ENCODE measurements at regions not wholly inside any gene's neighbourhood (a gene's known extent, or its start where the extent isn't known, plus 50 kb on each side); places are given as distances from the start of the nearest gene placed in this dataset.

GRCh38 chr17:45680360-45680759 is 103.8 kb upstream of the CRHR1 start:
- H3K27ac ChIP-seq = no peak overlapping the region
- no peak overlapping the region for H3K4me3 ChIP-seq
- no peaks in the 10 kb centered on the region for H3K36me3 ChIP-seq
- TF ChIP-seq CTCF (IDR thresholded peaks at IDR 0.05) = no peak
- TF ChIP-seq POLR2A (IDR thresholded peaks at IDR 0.05) = no peak
- no peak for TF ChIP-seq POLR2AphosphoS5 (IDR thresholded peaks at IDR 0.05; ENCODE audit: insufficient read depth in 1 of 2, low read depth in 1 of 2)
- intact Hi-C loops (cut with DNase I) = no loop called here
- DNase-seq (ENCODE audit: extremely low spot score in 2 of 2) = no peak
- peaks cover 6% of the 10 kb centered on the region for H3K9me3 ChIP-seq
- no peaks in the 10 kb centered on the region for H3K4me1 ChIP-seq
- no peaks in the 10 kb centered on the region for H3K27me3 ChIP-seq

GRCh38 chr17:45681706-45682105 is 102.4 kb upstream of the CRHR1 start:
- Histone ChIP-seq H3K36me3 (no peaks in the 10 kb centered on the region), H3K4me1 (no peaks in the 10 kb centered on the region), H3K9me3 (peaks cover 6% of the 10 kb centered on the region), H3K27me3 (no peaks in the 10 kb centered on the region), H3K27ac (no peak overlapping the region), H3K4me3 (no peak overlapping the region)
- intact Hi-C loops (cut with DNase I) = no loop called here
- no peak for TF ChIP-seq POLR2AphosphoS5 (IDR thresholded peaks at IDR 0.05; ENCODE audit: insufficient read depth in 1 of 2, low read depth in 1 of 2)
- TF ChIP-seq CTCF (IDR thresholded peaks at IDR 0.05) = no peak
- no peak for TF ChIP-seq POLR2A (IDR thresholded peaks at IDR 0.05)
- no peak for DNase-seq (ENCODE audit: extremely low spot score in 2 of 2)

GRCh38 chr17:45686250-45686649 is 97.9 kb upstream of the CRHR1 start:
- intact Hi-C loops (cut with DNase I) = no loop called here

GRCh38 chr17:45687594-45687993 is 96.5 kb upstream of the CRHR1 start:
- H3K4me1 ChIP-seq = no peaks in the 10 kb centered on the region
- H3K4me3 ChIP-seq = no peak overlapping the region
- intact Hi-C loops (cut with DNase I) = no loop called here
- H3K27me3 ChIP-seq = no peaks in the 10 kb centered on the region
- no peak for DNase-seq (ENCODE audit: extremely low spot score in 2 of 2)
- H3K36me3 ChIP-seq = no peaks in the 10 kb centered on the region
- H3K9me3 ChIP-seq = no peaks in the 10 kb centered on the region
- TF ChIP-seq POLR2A (IDR thresholded peaks at IDR 0.05) (no peak), POLR2AphosphoS5 (IDR thresholded peaks at IDR 0.05; ENCODE audit: insufficient read depth in 1 of 2, low read depth in 1 of 2) (no peak), CTCF (IDR thresholded peaks at IDR 0.05) (no peak)
- no peak overlapping the region for H3K27ac ChIP-seq

More at GRCh38 chr17:45686250-45686649, 97.9 kb upstream of the CRHR1 start:
- no peak for DNase-seq (ENCODE audit: extremely low spot score in 2 of 2)
- Histone ChIP-seq H3K27ac (no peak overlapping the region), H3K27me3 (no peaks in the 10 kb centered on the region), H3K4me3 (no peak overlapping the region), H3K9me3 (no peaks in the 10 kb centered on the region), H3K4me1 (no peaks in the 10 kb centered on the region), H3K36me3 (no peaks in the 10 kb centered on the region)
- TF ChIP-seq CTCF (IDR thresholded peaks at IDR 0.05) (no peak), POLR2A (IDR thresholded peaks at IDR 0.05) (no peak), POLR2AphosphoS5 (IDR thresholded peaks at IDR 0.05; ENCODE audit: insufficient read depth in 1 of 2, low read depth in 1 of 2) (no peak)

- Histone ChIP-seq H3K4me3 (no peak overlapping the region), H3K27ac (no peak overlapping the region), H3K36me3 (no peaks in the 10 kb centered on the region), H3K4me1 (no peaks in the 10 kb centered on the region), H3K9me3 (no peaks in the 10 kb centered on the region), H3K27me3 (no peaks in the 10 kb centered on the region)
- DNase-seq (ENCODE audit: extremely low spot score in 2 of 2) = no peak
- intact Hi-C loops (cut with DNase I) = no loop called here
- TF ChIP-seq POLR2AphosphoS5 (IDR thresholded peaks at IDR 0.05; ENCODE audit: insufficient read depth in 1 of 2, low read depth in 1 of 2) = no peak
- TF ChIP-seq POLR2A (IDR thresholded peaks at IDR 0.05) = no peak
- TF ChIP-seq CTCF (IDR thresholded peaks at IDR 0.05) = no peak
Observed at GRCh38 chr17:45688353-45688752, 95.8 kb upstream of the CRHR1 start.

Measured in vagina (tissue), 2 donors.